Breast epithelium (tissue), 4 donors: ENCODE measurements at regions not wholly inside any gene's neighbourhood (a gene's known extent, or its start where the extent isn't known, plus 50 kb on each side); places are given as distances from the start of the nearest gene placed in this dataset.

ENCODE experiments used
- DNase-seq, 2 donors: peaks; one replicate each; pipeline ENCODE4 v3.0.0-alpha.2; 2019; ENCODE audit warnings: low spot score in 2 of 2
- H3K27ac ChIP-seq, 2 donors: fragments of 200-600 bp; sonication (generic) in 1 of 2; one replicate each; pipeline ENCODE4 v1.5.1; 2016 to 2019; ENCODE audit warnings: mild to moderate bottlenecking in 1 of 2
- H3K27me3 ChIP-seq, 2 donors: fragments of 200-600 bp; sonication (generic) in 1 of 2; one replicate each; pipeline versions ENCODE4 v1.5.1 to v1.6.0; 2017 to 2019; ENCODE audit warnings: control low read depth in 1 of 2, mild to moderate bottlenecking in 1 of 2
- H3K36me3 ChIP-seq: fragments of 200-600 bp; one replicate; pipeline ENCODE4 v1.5.1; 2019
- H3K4me1 ChIP-seq, 2 donors: fragments of 200-600 bp; sonication (generic); one replicate each; pipeline ENCODE4 v1.5.1; 2016 to 2019; ENCODE audit warnings: control low read depth in 1 of 2
- H3K4me3 ChIP-seq, 3 donors: fragments of 200-600 bp; sonication (generic); 1 replicate in 2 of 3; 2 replicates in 1 of 3; pipeline ENCODE4 v1.5.1; 2016 to 2019; ENCODE audit warnings: mild to moderate bottlenecking in 3 of 3, moderate library complexity in 2 of 3
- H3K9me3 ChIP-seq, 2 donors: fragments of 200-600 bp; sonication (generic) in 1 of 2; one replicate each; pipeline ENCODE4 v1.5.1; 2016 to 2019; ENCODE audit warnings: control low read depth in 1 of 2
- POLR2A ChIP-seq: fragments of 450-650 bp; IDR thresholded peaks from one replicate; pipeline ENCODE4 v1.6.1; 2016; ENCODE audit warnings: antibody characterized with exemption, mild to moderate bottlenecking, moderate library complexity
- POLR2AphosphoS5 ChIP-seq, 3 donors: sonication (generic); formaldehyde crosslinking; IDR thresholded peaks; one replicate each; pipeline ENCODE4 v1.6.1; 2017; ENCODE audit warnings: antibody characterized with exemption in 3 of 3
- intact Hi-C: fragments of 100-400 bp; cut with DNase I; formaldehyde crosslinking; loops from one replicate; pipeline ENCODE4 v1.15.1; 2023; ENCODE audit warnings: low total_unique reads
- TF ChIP-seq, protein P1 (sequence below), 3 donors: fragments of 450-650 bp; IDR thresholded peaks; one replicate each; pipeline ENCODE4 v1.5.1; 2016 to 2017; ENCODE audit warnings: antibody characterized with exemption in 3 of 3, mild to moderate bottlenecking in 3 of 3, moderate library complexity in 3 of 3

DNA sequence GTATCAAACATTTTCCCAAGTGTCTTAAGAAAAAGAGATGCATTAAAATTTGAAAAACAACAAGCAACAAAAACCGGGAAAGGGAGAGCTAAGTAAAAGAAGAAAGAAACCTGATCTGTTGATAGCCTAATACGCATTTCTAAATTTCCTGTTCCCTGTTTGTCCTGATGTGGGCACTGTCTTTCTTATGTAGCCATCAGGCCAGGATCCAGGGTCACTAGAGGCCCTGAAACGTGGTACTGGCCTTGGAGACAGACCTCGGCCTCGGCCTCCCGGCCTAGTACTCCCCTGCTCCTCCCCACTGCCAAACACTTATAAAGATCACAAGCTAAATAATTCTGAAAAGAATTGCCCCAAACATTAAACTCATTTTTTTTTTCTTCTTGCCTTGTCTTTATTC lies 547.2 kb downstream of the IRX1 start:
- H3K36me3 ChIP-seq, result no peaks in the 10 kb centered on the region
- no peaks in the 10 kb centered on the region for H3K27me3 ChIP-seq
- H3K4me3 ChIP-seq, result no peak overlapping the region
- DNase-seq, result no peak
- H3K27ac ChIP-seq, result no peak overlapping the region
- H3K4me1 ChIP-seq, result no peaks in the 10 kb centered on the region
- intact Hi-C loops, result no loop called here
- no peak for TF ChIP-seq POLR2A
- TF ChIP-seq POLR2AphosphoS5 (IDR thresholded peaks at IDR 0.05), result no peak
- TF ChIP-seq, protein P1, sequence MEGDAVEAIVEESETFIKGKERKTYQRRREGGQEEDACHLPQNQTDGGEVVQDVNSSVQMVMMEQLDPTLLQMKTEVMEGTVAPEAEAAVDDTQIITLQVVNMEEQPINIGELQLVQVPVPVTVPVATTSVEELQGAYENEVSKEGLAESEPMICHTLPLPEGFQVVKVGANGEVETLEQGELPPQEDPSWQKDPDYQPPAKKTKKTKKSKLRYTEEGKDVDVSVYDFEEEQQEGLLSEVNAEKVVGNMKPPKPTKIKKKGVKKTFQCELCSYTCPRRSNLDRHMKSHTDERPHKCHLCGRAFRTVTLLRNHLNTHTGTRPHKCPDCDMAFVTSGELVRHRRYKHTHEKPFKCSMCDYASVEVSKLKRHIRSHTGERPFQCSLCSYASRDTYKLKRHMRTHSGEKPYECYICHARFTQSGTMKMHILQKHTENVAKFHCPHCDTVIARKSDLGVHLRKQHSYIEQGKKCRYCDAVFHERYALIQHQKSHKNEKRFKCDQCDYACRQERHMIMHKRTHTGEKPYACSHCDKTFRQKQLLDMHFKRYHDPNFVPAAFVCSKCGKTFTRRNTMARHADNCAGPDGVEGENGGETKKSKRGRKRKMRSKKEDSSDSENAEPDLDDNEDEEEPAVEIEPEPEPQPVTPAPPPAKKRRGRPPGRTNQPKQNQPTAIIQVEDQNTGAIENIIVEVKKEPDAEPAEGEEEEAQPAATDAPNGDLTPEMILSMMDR (IDR thresholded peaks at IDR 0.05), result no peak
- H3K9me3 ChIP-seq, result peaks cover 0 to 8% of the 10 kb centered on the region in 2 donors

DNA sequence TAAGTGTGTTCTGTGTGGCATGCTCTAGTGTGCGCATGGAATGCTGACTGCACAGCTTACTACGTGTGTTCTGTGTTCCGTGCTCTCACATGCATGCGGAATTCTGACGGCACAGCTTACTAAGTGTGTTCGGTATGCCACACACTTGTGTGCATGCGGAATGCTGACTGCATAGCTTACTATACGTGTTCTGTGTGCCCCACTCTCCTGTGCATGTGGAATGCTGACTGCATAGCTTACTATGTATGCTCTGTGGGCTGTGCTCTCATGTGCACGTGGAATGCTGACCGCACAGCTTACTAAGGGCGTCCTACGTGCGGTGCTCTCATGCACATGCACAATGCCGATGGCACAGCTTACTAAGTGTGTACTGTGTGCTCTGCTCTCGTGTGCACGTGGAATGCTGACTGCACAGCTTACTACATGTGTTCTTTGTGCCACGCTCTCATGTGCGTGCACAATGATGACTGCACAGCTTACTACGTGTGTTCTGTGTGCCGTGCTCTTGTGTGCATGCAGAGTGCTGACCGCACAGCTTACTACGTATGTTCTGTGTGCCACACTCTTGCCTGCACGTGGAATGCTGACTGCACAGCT lies 548.9 kb downstream of the IRX1 start:
- no peak overlapping the region for H3K27ac ChIP-seq
- H3K36me3 ChIP-seq, result no peaks in the 10 kb centered on the region
- no peaks in the 10 kb centered on the region for H3K27me3 ChIP-seq
- intact Hi-C loops, result no loop called here
- DNase-seq, result no peak
- no peaks in the 10 kb centered on the region for H3K4me1 ChIP-seq
- TF ChIP-seq, protein P1 (IDR thresholded peaks at IDR 0.05), result no peak
- peaks cover 0 to 8% of the 10 kb centered on the region in 2 donors for H3K9me3 ChIP-seq
- no peak overlapping the region for H3K4me3 ChIP-seq

DNA sequence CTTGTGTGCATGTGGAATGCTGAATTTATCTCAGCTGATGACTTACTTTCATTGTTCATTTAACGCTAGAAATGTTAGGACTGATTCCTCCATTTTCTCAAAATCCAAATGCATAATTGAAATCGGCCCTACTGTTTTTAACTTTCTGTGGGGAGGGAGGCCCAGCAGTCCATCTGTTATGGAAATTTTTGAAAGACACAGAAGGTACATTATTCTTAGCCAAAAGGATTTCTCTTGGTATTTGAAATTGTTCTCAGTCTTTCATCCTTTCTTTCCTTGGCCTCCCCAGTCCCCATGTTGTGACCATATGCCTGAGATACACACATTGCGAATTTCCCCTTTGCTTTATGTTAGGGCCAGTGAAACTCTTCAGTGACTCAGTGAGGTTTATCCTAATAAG lies 549.9 kb downstream of the IRX1 start:
- no peak overlapping the region for H3K4me3 ChIP-seq
- intact Hi-C loops, result no loop called here
- H3K27ac ChIP-seq, result no peak overlapping the region
- no peak for DNase-seq
- TF ChIP-seq, protein P1 (IDR thresholded peaks at IDR 0.05), result no peak
- no peak for TF ChIP-seq POLR2A
- no peaks in the 10 kb centered on the region for H3K36me3 ChIP-seq
- no peaks in the 10 kb centered on the region for H3K4me1 ChIP-seq
- H3K9me3 ChIP-seq, result peaks cover 0 to 8% of the 10 kb centered on the region in 2 donors
- no peaks in the 10 kb centered on the region for H3K27me3 ChIP-seq

DNA sequence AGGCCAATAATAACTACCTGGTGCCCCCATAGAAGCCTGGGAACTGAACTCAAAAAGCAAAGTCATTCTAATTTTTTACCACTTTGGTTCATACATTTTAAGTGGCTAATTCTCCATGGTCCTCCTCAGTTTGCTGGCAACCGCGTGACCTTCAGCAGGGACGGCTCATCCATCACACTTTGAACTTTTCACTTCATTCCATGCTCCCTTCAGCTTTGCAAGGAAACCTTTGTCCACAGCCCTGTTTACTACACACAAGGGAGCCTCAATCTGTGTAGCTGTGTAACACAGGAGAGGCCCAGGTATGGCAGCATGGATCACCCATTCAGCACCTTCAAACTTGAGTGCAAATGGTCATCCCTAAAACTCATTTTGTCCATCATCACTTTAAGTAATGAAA lies 552.4 kb downstream of the IRX1 start:
- intact Hi-C loops, result no loop called here
- TF ChIP-seq POLR2AphosphoS5 (IDR thresholded peaks at IDR 0.05) (no peak), POLR2A (no peak)
- TF ChIP-seq, protein P1 (IDR thresholded peaks at IDR 0.05), result no peak
- no peak overlapping the region for H3K27ac ChIP-seq
- H3K36me3 ChIP-seq, result no peaks in the 10 kb centered on the region
- H3K27me3 ChIP-seq, result no peaks in the 10 kb centered on the region
- peaks cover 0 to 2% of the 10 kb centered on the region in 2 donors for H3K9me3 ChIP-seq
- H3K4me1 ChIP-seq, result no peaks in the 10 kb centered on the region
- H3K4me3 ChIP-seq, result no peak overlapping the region
- no peak for DNase-seq

DNA sequence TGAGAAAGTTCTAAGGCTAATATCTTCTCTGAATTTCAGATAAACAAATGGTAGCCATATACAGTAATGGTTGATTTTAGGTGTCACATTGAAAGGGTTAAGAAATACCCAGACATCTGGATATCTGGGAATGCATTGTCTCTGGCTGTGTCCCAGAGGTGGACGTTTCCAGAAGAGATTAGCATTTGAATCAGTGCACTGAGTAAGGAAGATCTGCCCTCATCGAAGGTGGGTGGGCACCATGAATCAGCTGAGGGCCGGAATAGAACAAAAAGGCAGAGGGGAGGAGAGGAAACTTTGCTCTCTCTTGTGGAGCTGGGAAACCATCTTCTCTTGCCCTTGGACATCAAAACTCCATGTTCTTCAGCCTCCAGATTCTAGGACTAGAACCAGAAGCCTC lies 554.4 kb downstream of the IRX1 start:
- no peaks in the 10 kb centered on the region for H3K4me1 ChIP-seq

More for the DNA sequence above, 554.4 kb downstream of the IRX1 start:
- intact Hi-C loops, result loop anchor here (10.0 kb wide), 1 partner anchor 1945 kb away; no protein-coding TSS in a partner anchor
- H3K27me3 ChIP-seq, result no peaks in the 10 kb centered on the region
- H3K9me3 ChIP-seq, result no peaks in the 10 kb centered on the region
- no peak overlapping the region for H3K27ac ChIP-seq
- DNase-seq, result no peak
- H3K4me3 ChIP-seq, result no peak overlapping the region
- TF ChIP-seq POLR2A (no peak), POLR2AphosphoS5 (IDR thresholded peaks at IDR 0.05) (no peak)
- TF ChIP-seq, protein P1 (IDR thresholded peaks at IDR 0.05), result no peak
- H3K36me3 ChIP-seq, result no peaks in the 10 kb centered on the region
